ENCODE measurements at regions not wholly inside any gene's neighbourhood (a gene's known extent, or its start where the extent isn't known, plus 50 kb on each side); places are given as distances from the start of the nearest gene placed in this dataset.

DNA sequence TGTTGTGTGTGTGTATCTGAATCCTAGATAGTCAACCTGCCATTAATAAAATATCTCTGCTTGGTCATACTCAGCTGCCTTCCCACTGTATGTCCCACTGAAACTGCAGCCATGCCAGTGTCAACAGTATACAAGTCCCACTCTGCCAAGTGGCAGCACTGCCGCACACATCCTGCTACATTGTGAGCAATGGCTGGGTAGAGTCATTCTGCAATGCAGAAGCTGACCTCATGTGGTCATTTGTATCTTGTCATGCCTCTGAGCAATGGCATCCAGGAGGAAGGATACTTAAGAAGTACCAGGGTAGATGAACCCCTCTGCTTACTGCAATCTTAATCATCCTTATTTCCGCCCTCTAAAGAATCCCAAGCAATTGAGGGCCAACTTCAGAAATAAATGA, 302.2 kb upstream of the DDX18 start:
- in situ Hi-C loops (cut with HindIII; ENCODE audit: low pct_unique_long_range_greater_than_20kb, low sequenced_read_pairs): no loop called here
- no peak for TF ChIP-seq JUND (IDR thresholded peaks at IDR 0.05; ENCODE audit: low read depth)
- no peak for DNase-seq (ENCODE audit: low read depth in 1 of 2, low spot score in 1 of 2)

DNA sequence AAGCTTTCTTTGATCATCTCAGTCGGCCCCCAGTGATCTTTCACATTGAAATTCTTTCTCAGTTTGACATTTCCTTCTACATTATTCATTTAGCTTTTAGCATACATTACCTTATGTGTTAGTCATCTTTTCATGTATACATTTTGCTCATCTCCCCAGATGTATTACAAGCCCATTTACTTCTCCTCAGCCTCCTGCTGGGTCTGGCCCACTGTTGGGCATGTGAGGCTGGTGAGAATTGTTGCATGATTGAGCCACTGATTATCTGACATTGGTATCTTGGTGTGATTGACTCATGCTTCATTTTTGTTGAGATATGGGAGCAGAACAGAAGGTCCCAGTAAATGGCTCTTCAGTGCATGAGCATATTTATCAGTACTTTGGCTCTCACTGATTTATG, 300.1 kb upstream of the DDX18 start:
- no peak for TF ChIP-seq JUND (IDR thresholded peaks at IDR 0.05; ENCODE audit: low read depth)
- in situ Hi-C loops (cut with HindIII; ENCODE audit: low pct_unique_long_range_greater_than_20kb, low sequenced_read_pairs): no loop called here
- no peak for DNase-seq (ENCODE audit: low read depth in 1 of 2, low spot score in 1 of 2)

DNA sequence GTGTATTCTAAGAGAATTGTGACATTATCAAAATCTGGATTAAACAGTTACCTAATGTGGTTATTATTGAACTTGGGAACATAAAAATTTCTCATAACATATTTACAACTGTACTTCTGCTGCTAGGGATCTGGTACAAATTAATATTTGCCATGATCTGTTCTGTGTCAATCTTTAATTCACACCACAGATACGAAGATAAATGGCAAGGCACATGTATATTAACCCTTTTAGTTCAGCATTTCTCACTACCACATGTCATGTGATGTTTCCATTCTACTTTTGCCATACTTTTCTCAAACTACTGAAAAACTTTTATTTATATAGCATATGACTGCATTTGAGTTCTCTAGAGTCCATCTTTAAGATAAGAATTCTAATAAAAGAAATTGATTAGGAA, 295.3 kb upstream of the DDX18 start:
- no peak for TF ChIP-seq JUND (IDR thresholded peaks at IDR 0.05; ENCODE audit: low read depth)
- in situ Hi-C loops (cut with HindIII; ENCODE audit: low pct_unique_long_range_greater_than_20kb, low sequenced_read_pairs): no loop called here
- DNase-seq (ENCODE audit: low read depth in 1 of 2, low spot score in 1 of 2): no peak

DNA sequence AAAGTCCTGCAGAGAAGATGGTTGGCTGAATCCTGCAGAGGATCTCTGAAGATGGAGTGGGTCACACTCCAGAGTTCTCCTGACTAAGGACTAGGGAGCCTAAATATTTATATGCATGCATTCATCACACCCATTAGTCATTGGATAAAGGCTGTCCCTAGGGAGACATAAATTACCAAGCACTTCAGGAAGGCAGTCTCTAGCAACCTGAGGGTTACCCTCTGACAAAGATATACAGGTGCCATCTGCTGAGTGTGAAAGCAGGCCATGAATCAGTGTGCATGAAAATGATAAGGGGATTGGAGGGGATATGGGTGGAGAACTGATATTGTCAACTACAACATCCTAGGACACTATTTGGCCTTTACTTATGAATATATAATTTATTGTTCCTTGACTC, 294.8 kb upstream of the DDX18 start:
- no peak for DNase-seq (ENCODE audit: low read depth in 1 of 2, low spot score in 1 of 2)

DNA sequence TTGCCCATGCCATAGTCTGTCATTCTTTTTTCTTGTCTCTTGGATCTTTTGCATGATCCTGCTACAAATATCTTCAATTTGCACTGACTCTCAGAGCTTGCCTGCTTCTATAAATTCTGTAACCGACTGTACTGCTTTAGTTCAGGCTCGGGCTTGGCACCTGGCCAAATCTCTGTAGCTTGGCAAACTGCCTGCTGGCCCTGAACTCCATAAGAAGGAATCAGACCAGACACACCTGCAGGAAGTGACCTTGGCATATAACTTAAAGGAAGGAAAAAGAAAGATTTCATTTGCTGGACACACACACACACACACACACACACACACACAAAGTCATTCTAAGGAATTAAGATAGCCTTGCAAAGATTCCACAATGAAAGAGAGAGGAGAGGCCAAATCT, 291.2 kb upstream of the DDX18 start:
- TF ChIP-seq JUND (IDR thresholded peaks at IDR 0.05; ENCODE audit: low read depth): no peak
- peak in 1 of 2 experiments; percentile 56 for DNase-seq (ENCODE audit: low read depth in 1 of 2, low spot score in 1 of 2)
- in situ Hi-C loops (cut with HindIII; ENCODE audit: low pct_unique_long_range_greater_than_20kb, low sequenced_read_pairs): no loop called here

More for the DNA sequence above, 294.8 kb upstream of the DDX18 start:
- TF ChIP-seq JUND (IDR thresholded peaks at IDR 0.05; ENCODE audit: low read depth): no peak
- in situ Hi-C loops (cut with HindIII; ENCODE audit: low pct_unique_long_range_greater_than_20kb, low sequenced_read_pairs): no loop called here

DNA sequence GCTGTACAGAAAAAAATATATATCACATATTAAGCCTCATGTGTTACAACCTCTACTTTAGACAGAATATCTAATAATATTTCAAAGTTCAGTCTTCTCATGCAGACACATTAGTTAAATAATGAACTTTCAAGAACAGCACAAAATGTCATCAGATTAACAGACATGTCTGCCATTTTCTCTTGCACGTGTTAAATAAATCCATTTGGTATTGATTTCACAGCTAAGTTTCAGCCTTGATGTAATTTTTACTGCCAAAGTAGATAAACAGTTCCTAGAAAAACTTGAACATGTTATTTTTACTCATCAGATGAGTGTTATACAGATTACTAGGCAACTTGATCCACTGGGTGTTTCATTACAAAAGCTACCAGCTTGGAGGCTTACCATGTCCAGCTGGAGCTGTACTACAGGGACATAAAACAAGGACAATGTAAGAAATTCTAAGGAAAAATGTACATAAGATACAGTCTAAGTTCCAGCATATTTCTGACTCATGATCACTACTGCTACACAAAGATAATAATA, 290.7 kb upstream of the DDX18 start:
- no peak for TF ChIP-seq JUND (IDR thresholded peaks at IDR 0.05; ENCODE audit: low read depth)
- DNase-seq (ENCODE audit: low read depth in 1 of 2, low spot score in 1 of 2): no peak
- in situ Hi-C loops (cut with HindIII; ENCODE audit: low pct_unique_long_range_greater_than_20kb, low sequenced_read_pairs): no loop called here

DNA sequence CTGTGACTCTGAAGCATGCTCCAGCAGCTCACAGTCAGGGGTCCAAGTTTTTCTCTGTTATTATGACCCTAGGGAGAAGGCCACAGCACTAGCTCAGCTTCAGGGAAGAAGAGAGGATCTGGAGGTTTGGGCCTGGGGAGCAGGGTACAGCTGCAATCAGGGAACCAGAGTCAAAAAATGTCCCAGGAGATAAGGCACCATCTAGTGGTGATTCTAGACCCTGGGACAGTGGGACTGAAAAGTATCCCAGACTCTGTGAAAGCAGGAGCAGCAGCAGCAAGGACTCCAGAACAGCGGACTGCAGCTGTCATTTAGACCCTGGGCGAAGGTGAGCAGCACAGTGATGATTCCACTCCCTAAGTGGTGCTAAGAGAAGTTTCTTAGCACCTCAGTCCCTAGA, 278.4 kb upstream of the DDX18 start:
- in situ Hi-C loops (cut with HindIII; ENCODE audit: low pct_unique_long_range_greater_than_20kb, low sequenced_read_pairs): no loop called here
- DNase-seq (ENCODE audit: low read depth in 1 of 2, low spot score in 1 of 2): peak in 1 of 2 experiments; percentile 38
- no peak for TF ChIP-seq JUND (IDR thresholded peaks at IDR 0.05; ENCODE audit: low read depth)

DNA sequence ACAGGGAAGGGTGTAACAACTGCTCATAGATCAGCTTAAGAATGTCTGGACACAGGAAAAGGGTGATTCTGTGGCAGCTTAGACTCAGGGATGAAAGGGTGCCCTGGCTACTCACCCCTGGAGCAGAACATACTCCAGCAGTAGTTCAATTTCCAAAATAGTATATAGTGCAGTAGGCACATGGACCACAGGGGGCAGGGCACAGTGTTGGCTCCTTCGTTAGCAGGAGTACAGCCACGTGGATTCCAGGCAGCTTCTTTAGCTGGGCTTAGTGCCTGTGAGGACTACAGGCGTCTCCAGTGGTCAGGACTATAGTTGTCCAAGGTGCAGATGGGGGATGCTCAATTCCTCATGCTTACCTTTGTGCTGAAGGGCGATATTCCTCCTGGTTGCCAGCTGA, 277.5 kb upstream of the DDX18 start:
- in situ Hi-C loops (cut with HindIII; ENCODE audit: low pct_unique_long_range_greater_than_20kb, low sequenced_read_pairs): no loop called here
- DNase-seq (ENCODE audit: low read depth in 1 of 2, low spot score in 1 of 2): no peak
- no peak for TF ChIP-seq JUND (IDR thresholded peaks at IDR 0.05; ENCODE audit: low read depth)

DNA sequence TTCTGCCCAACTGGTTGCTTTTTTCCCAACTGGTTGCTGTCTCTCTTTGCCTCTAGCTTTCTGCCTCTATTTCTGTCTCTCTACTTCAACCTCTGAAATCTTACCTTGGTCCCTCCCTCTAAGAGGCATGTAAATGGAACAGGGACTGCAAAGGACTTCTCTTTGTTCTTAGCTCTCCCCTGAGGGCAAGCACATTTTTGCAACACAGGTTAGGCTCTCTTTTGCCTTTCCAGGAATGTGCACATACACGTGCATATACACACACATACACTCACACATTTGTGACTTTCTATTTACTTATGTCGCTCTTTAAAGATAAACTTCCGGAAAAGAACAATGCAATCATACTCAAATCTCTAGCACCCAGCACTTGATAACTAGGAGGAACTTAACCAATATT, 262.6 kb upstream of the DDX18 start:
- no peak for TF ChIP-seq JUND (IDR thresholded peaks at IDR 0.05; ENCODE audit: low read depth)
- peak in 1 of 2 experiments; percentile 77 for DNase-seq (ENCODE audit: low read depth in 1 of 2, low spot score in 1 of 2)
- in situ Hi-C loops (cut with HindIII; ENCODE audit: low pct_unique_long_range_greater_than_20kb, low sequenced_read_pairs): no loop called here

DNA sequence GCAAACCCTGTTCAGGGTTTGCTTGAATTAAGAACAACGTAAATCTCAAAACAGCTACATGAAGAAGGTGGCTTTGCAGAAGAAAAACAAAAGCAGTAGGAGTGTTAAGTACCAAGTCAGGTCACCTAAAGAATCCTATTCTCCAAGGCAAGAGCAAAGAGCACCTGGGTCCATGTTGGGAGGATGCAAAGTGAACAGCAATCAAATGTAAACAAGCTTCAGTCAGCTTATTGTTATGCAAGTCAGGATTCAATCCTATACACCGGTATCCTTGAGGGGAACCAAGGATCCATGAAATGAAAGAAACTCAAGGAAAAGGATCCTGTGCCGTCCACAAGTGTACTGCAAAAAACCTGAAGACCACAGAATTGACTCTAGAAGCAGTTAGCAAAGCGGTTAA, 261.0 kb upstream of the DDX18 start:
- in situ Hi-C loops (cut with HindIII; ENCODE audit: low pct_unique_long_range_greater_than_20kb, low sequenced_read_pairs): no loop called here
- TF ChIP-seq JUND (IDR thresholded peaks at IDR 0.05; ENCODE audit: low read depth): no peak
- no peak for DNase-seq (ENCODE audit: low read depth in 1 of 2, low spot score in 1 of 2)

DNA sequence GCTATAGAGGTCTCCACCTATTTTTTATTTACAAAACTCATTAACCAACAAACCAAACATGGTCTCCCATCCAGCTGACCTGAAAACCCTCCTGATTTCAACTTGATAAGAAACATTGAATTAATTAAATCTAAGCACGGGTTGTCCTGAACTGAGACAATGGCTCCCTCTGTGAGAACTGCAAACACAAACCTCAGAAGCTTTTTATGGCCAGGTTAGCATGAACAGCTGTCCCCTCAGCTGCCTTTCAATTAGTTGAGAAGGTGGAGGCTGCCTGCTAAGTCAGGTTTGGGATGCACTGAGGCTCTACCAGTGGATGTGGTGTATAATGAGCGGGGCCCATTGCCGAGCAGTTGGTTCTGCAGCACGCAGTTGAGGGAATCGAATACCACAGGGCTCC, 258.5 kb upstream of the DDX18 start:
- in situ Hi-C loops (cut with HindIII; ENCODE audit: low pct_unique_long_range_greater_than_20kb, low sequenced_read_pairs): no loop called here
- peak in 1 of 2 experiments; percentile 39 for DNase-seq (ENCODE audit: low read depth in 1 of 2, low spot score in 1 of 2)
- no peak for TF ChIP-seq JUND (IDR thresholded peaks at IDR 0.05; ENCODE audit: low read depth)

DNA sequence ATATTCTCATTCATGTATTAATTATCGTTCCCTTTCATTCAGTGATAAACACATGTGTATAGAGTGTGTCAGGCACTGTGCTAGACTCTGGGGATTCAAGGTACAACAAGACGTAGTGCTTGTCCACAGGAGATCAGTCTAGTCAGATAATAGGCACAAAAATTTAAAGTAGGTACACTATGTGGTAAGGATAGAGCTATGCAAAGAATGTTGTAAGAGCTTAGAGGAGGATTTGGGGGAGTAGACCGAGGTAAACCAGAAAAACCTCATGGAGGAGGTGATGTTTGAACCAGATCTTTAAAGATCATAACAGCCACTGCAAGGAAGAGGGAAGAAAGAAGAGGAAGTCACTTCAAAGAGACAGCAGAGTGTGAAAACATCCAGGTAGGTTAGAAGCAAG, 256.9 kb upstream of the DDX18 start:
- in situ Hi-C loops (cut with HindIII; ENCODE audit: low pct_unique_long_range_greater_than_20kb, low sequenced_read_pairs): no loop called here
- peak; percentile 1 to 83 for DNase-seq (ENCODE audit: low read depth in 1 of 2, low spot score in 1 of 2)
- TF ChIP-seq JUND (IDR thresholded peaks at IDR 0.05; ENCODE audit: low read depth): peak; percentile 66; the same call in 1 of the 2 replicates

DNA sequence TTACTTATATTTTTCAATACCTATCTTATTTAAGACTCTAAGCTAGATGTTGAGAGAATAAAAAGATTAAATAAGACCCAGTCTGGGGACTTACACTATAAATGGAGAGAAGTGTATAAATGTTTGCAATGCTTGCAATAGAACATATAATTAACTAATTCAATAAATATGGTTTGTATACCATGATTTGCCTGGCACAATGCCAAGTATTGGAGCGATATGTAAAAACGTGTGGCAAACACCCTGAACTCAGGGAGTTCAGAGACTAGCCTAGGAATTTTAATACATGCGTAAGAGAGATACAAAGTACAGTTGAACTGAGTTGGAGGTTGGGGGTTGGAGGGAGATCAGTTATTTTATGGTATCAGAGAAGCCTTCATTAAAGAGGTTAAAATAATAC, 251.8 kb upstream of the DDX18 start:
- no peak for DNase-seq (ENCODE audit: low read depth in 1 of 2, low spot score in 1 of 2)
- no peak for TF ChIP-seq JUND (IDR thresholded peaks at IDR 0.05; ENCODE audit: low read depth)
- in situ Hi-C loops (cut with HindIII; ENCODE audit: low pct_unique_long_range_greater_than_20kb, low sequenced_read_pairs): no loop called here

DNA sequence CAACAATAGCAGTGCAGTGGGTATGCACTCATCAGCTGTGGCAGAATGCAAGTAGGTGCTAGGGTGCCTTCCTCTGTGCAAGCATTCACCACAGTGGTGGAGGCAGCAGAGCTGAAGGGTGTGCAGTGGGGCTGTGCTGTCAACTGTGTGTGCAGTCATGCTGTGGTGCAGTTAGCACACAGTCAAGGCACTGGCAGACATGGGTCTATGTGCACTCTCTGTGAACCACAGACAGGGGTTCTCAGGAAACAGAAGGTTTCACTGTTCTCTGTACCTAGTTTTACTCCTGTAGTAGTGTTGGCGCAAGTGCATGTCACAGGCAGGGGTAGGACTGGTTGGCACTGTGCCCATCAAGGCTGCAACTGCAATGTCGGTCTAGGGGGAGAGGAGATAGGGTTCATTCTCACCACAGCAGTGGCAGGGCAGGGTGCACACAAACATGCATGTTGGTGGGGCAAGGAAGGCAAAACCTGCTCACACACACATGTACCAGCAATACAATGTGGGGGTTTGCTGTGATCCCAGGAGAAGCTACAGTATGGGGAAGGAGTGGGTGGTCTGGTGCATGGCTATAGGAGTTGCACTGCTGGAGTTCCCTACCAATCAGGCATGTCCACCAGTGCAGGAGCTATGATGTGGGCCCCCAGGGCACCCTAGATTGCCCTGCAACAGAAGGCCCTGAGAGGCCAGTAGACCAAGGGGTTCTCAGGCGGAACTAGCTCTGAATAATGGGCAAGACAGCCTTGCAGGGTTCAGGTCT, 242.7 kb upstream of the DDX18 start:
- DNase-seq (ENCODE audit: low read depth in 1 of 2, low spot score in 1 of 2): no peak
- no peak for TF ChIP-seq JUND (IDR thresholded peaks at IDR 0.05; ENCODE audit: low read depth)
- in situ Hi-C loops (cut with HindIII; ENCODE audit: low pct_unique_long_range_greater_than_20kb, low sequenced_read_pairs): no loop called here

Data from T47D (cell line).